SU-DHL-6 (cell line): ENCODE measurements at regions not wholly inside any gene's neighbourhood (a gene's known extent, or its start where the extent isn't known, plus 50 kb on each side); places are given as distances from the start of the nearest gene placed in this dataset.

Source experiments
- CTCF ChIP-seq: fragments of 200-600 bp; sonication (generic); IDR thresholded peaks from one replicate; pipeline ENCODE4 v1.5.1; 2017; ENCODE audit warnings: antibody characterized with exemption, mild to moderate bottlenecking, low read length, moderate library complexity; ENCODE audit not compliant: insufficient read depth, poor library complexity, severe bottlenecking
- EZH2phosphoT487 ChIP-seq: fragments of 200-600 bp; sonication (generic), shearing (Covaris generic); conservative IDR thresholded peaks from 2 replicates; pipeline ENCODE4 v1.6.1; 2018; ENCODE audit warnings: mild to moderate bottlenecking, antibody characterized with exemption, low read length, moderate library complexity, mixed read lengths

GRCh38 chr1:69185378-69185777 lies 382.3 kb upstream of the LRRC7 start:
- TF ChIP-seq CTCF: no peak
- TF ChIP-seq EZH2phosphoT487: no peak
